Transverse colon (tissue), 4 donors: ENCODE measurements at regions not wholly inside any gene's neighbourhood (a gene's known extent, or its start where the extent isn't known, plus 50 kb on each side); places are given as distances from the start of the nearest gene placed in this dataset.

ENCODE experiments used
- CTCF ChIP-seq, 5 experiments: fragments of 200-600 bp in 3 of 5; fragments of 450-650 bp in 2 of 5; sonication (generic) in 3 of 5; IDR thresholded peaks; 1 replicate in 2 of 5; 2 replicates in 3 of 5; pipeline ENCODE4 v1.5.1; 2016 to 2017; ENCODE audit warnings: antibody characterized with exemption in 5 of 5, inconsistent platforms in 3 of 5, mild to moderate bottlenecking in 2 of 5, moderate library complexity in 1 of 5
- POLR2A ChIP-seq: fragments of 450-650 bp; IDR thresholded peaks from one replicate; pipeline ENCODE4 v1.6.1; 2016; ENCODE audit warnings: antibody characterized with exemption, mild to moderate bottlenecking, moderate library complexity
- POLR2AphosphoS5 ChIP-seq, 3 donors: sonication (generic); formaldehyde crosslinking; IDR thresholded peaks; one replicate each; pipeline ENCODE4 v1.6.1; 2016; ENCODE audit warnings: antibody characterized with exemption in 3 of 3

GRCh38 chr15:91547356-91547755 lies 306.2 kb upstream of the SLCO3A1 start:
- TF ChIP-seq CTCF (IDR thresholded peaks at IDR 0.05), result no peak
- no peak for TF ChIP-seq POLR2AphosphoS5 (IDR thresholded peaks at IDR 0.05)
- TF ChIP-seq POLR2A, result no peak
